Neuronal stem cell (in vitro differentiated cells): ENCODE measurements at regions not wholly inside any gene's neighbourhood (a gene's known extent, or its start where the extent isn't known, plus 50 kb on each side); places are given as distances from the start of the nearest gene placed in this dataset.

Source experiments
- DNase-seq: peaks from one replicate; pipeline ENCODE4 v3.0.0-alpha.2; 2013; ENCODE audit warnings: low spot score
- H2AFZ ChIP-seq: one replicate; pipeline ENCODE4 v1.6.1; 2013; ENCODE audit warnings: mild to moderate bottlenecking, low read length, inconsistent platforms
- H2AK5ac ChIP-seq: 2 replicates; pipeline ENCODE4 v1.6.1; 2013; ENCODE audit warnings: low read depth, mild to moderate bottlenecking, inconsistent platforms, low read length, moderate library complexity, mixed read lengths
- H2BK120ac ChIP-seq: 2 replicates; pipeline ENCODE4 v1.6.1; 2013; ENCODE audit warnings: low read depth, mild to moderate bottlenecking, inconsistent platforms, low read length, moderate library complexity, mixed read lengths
- H2BK12ac ChIP-seq: one replicate; pipeline ENCODE4 v1.6.1; 2013; ENCODE audit warnings: low read length, inconsistent platforms
- H2BK15ac ChIP-seq: 2 replicates; pipeline ENCODE4 v1.6.1; 2013; ENCODE audit warnings: mild to moderate bottlenecking, low read length, inconsistent platforms, mixed read lengths
- H2BK5ac ChIP-seq: one replicate; pipeline ENCODE4 v1.6.1; 2013; ENCODE audit warnings: inconsistent platforms, mild to moderate bottlenecking, low read length, moderate library complexity
- H3K14ac ChIP-seq: one replicate; pipeline ENCODE4 v1.6.1; 2013; ENCODE audit warnings: low read length, inconsistent platforms
- H3K18ac ChIP-seq: 2 replicates; pipeline ENCODE4 v1.6.1; 2013; ENCODE audit warnings: low read length, inconsistent platforms
- H3K23ac ChIP-seq: 2 replicates; pipeline ENCODE4 v1.6.1; 2013; ENCODE audit warnings: low read depth, mild to moderate bottlenecking, mixed read lengths, low read length, inconsistent platforms; ENCODE audit not compliant: poor library complexity
- H3K27ac ChIP-seq: replicated peaks from 3 replicates; pipeline ENCODE4 v1.5.1; 2013; ENCODE audit warnings: low read length, inconsistent platforms
- H3K27me3 ChIP-seq, 3 experiments: 2 replicates each; pipeline ENCODE4 v1.6.1; 2013; ENCODE audit warnings: low read length in 3 of 3, mild to moderate bottlenecking in 2 of 3, inconsistent platforms in 1 of 3, low read depth in 1 of 3, mixed read lengths in 1 of 3, moderate library complexity in 1 of 3; ENCODE audit not compliant: control insufficient read depth in 3 of 3, insufficient read depth in 3 of 3
- H3K36me3 ChIP-seq, 2 donors: replicated peaks in 1 of 2; 2 replicates each; pipeline ENCODE4 v1.6.1; 2013; ENCODE audit warnings: low read length in 2 of 2; ENCODE audit not compliant: control insufficient read depth in 2 of 2, insufficient read depth in 2 of 2
- H3K4ac ChIP-seq: 2 replicates; pipeline ENCODE4 v1.6.1; 2013; ENCODE audit warnings: inconsistent platforms, mild to moderate bottlenecking, low read length, moderate library complexity
- H3K4me1 ChIP-seq, 2 donors: 1 replicate in 1 of 2; 2 replicates in 1 of 2; pipeline ENCODE4 v1.6.1; 2013; ENCODE audit warnings: low read length in 2 of 2, low read depth in 1 of 2; ENCODE audit not compliant: control insufficient read depth in 2 of 2, insufficient read depth in 1 of 2
- H3K4me2 ChIP-seq: one replicate; pipeline ENCODE4 v1.6.1; 2013; ENCODE audit warnings: mild to moderate bottlenecking, low read length, inconsistent platforms; ENCODE audit not compliant: insufficient read depth, poor library complexity, severe bottlenecking
- H3K4me3 ChIP-seq, 2 donors: 2 replicates each; pipeline ENCODE4 v1.5.1; 2013; ENCODE audit warnings: low read length in 2 of 2, mild to moderate bottlenecking in 2 of 2, inconsistent platforms in 1 of 2, moderate library complexity in 1 of 2
- H3K79me1 ChIP-seq: one replicate; pipeline ENCODE4 v1.6.1; 2013; ENCODE audit warnings: low read depth, mild to moderate bottlenecking, inconsistent platforms, low read length, moderate library complexity
- H3K9ac ChIP-seq: one replicate; pipeline ENCODE4 v1.6.1; 2013; ENCODE audit warnings: mild to moderate bottlenecking, low read depth, low read length, inconsistent platforms; ENCODE audit not compliant: poor library complexity
- H3K9me3 ChIP-seq, 2 donors: replicated peaks in 1 of 2; 2 replicates each; pipeline versions ENCODE3 to v1.6.1; 2013; ENCODE audit warnings: low read length in 2 of 2, mild to moderate bottlenecking in 2 of 2, inconsistent platforms in 1 of 2, low read depth in 1 of 2, mixed read lengths in 1 of 2, moderate library complexity in 1 of 2; ENCODE audit not compliant: control insufficient read depth in 2 of 2, insufficient read depth in 1 of 2
- H4K8ac ChIP-seq: one replicate; pipeline ENCODE4 v1.6.1; 2013; ENCODE audit warnings: low read depth, mild to moderate bottlenecking, inconsistent platforms, low read length, moderate library complexity
- H4K91ac ChIP-seq: one replicate; pipeline ENCODE4 v1.6.1; 2013; ENCODE audit warnings: low read length, low read depth, mild to moderate bottlenecking, inconsistent platforms; ENCODE audit not compliant: poor library complexity
- WGBS, 2 donors: extraction: QIAGEN DNeasy Blood & Tissue Kit; methylation state at CpG; one replicate each; pipeline ENCODE4 v1.1.7; 2013; ENCODE audit warnings: missing lambda C conversion rate in 2 of 2, mixed read lengths in 1 of 2; ENCODE audit not compliant: insufficient read length in 2 of 2, insufficient replicate concordance in 1 of 2; ENCODE audit errors: extremely low coverage in 2 of 2; 5-methylcytosine and 5-hydroxymethylcytosine counted together

- H3K4me2 ChIP-seq = no peak overlapping the region
- no peaks in the 10 kb centered on the region for H3K36me3 ChIP-seq
- H4K91ac ChIP-seq = no peak overlapping the region
- no peak overlapping the region for H2AK5ac ChIP-seq
- no peak overlapping the region for H3K9ac ChIP-seq
- H3K18ac ChIP-seq = no peak overlapping the region
- no peak overlapping the region for H3K4ac ChIP-seq
- no peak overlapping the region for H2BK12ac ChIP-seq
- peaks cover 2 to 10% of the 10 kb centered on the region in 2 donors for H3K9me3 ChIP-seq
- H3K27ac ChIP-seq = no peak overlapping the region
- no peak overlapping the region for H2BK5ac ChIP-seq
- no peak overlapping the region for H2AFZ ChIP-seq
- H4K8ac ChIP-seq = no peak overlapping the region
- H3K4me1 ChIP-seq = no peaks in the 10 kb centered on the region
- no peak overlapping the region for H3K4me3 ChIP-seq
- H2BK15ac ChIP-seq = no peak overlapping the region
- H3K14ac ChIP-seq = no peak overlapping the region
- no peak overlapping the region for H2BK120ac ChIP-seq
- no peak for DNase-seq
- no peaks in the 10 kb centered on the region for H3K79me1 ChIP-seq
- no peak overlapping the region for H3K23ac ChIP-seq
- WGBS, 2 donors = no CpG with 5 or more reads among the region's 3 CpGs
- no peaks in the 10 kb centered on the region for H3K27me3 ChIP-seq
These were observed 807.7 kb upstream of the INTU start for GRCh38 chr4:126825083-126825482.

DNA sequence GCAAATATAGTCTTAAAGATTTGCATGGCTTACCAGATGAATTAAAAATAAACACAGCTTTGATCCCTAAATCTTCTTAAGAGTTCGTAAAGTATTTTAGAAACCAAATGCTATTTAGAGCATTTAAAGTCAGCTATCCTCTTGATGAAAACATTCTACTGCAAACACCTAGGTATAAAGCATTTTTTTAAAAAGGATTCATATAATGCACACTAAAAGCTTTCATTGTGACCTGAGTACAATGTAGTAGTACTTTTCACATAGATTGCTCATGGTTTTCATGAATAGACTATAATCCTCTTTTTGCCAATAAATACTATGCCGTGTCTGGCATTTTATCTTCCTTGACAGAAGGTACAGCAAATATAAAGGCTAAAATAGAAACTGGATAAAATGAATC, 805.1 kb upstream of the INTU start:
- H3K27me3 ChIP-seq = no peaks in the 10 kb centered on the region
- no peak overlapping the region for H3K14ac ChIP-seq
- H2AFZ ChIP-seq = no peak overlapping the region
- no peak overlapping the region for H3K4me3 ChIP-seq
- H3K18ac ChIP-seq = no peak overlapping the region
- no peak overlapping the region for H2AK5ac ChIP-seq
- H3K9ac ChIP-seq = no peak overlapping the region
- H3K36me3 ChIP-seq = no peaks in the 10 kb centered on the region
- no peak for DNase-seq
- H4K91ac ChIP-seq = no peak overlapping the region
- H3K9me3 ChIP-seq = peaks cover 2 to 12% of the 10 kb centered on the region in 2 donors
- H3K4ac ChIP-seq = no peak overlapping the region
- no peak overlapping the region for H2BK15ac ChIP-seq
- no peaks in the 10 kb centered on the region for H3K79me1 ChIP-seq
- no peak overlapping the region for H3K4me2 ChIP-seq
- H2BK120ac ChIP-seq = no peak overlapping the region
- H2BK5ac ChIP-seq = no peak overlapping the region
- H4K8ac ChIP-seq = no peak overlapping the region
- H3K23ac ChIP-seq = no peak overlapping the region
- no CpG with 5 or more reads among the region's 2 CpGs for WGBS, 2 donors
- no peak overlapping the region for H2BK12ac ChIP-seq
- no peak overlapping the region for H3K27ac ChIP-seq
- H3K4me1 ChIP-seq = no peaks in the 10 kb centered on the region

DNA sequence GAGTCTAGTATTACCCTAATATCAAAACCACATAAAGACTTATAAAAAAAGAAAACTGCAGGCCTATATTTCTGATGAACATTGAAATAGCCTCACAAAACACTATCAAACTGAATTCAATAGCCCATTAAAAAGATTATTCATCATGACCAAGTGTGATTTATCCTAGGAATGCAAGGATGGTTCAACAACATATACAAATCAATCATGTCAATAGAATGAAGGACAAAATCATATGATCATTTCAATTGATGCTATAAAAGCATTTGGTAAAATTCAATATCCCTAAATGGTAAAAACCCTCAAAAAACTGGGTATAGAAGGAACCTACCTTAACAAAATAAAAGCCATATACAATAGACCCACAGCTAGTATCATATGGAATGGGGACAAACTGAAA, 797.9 kb upstream of the INTU start:
- no peak for DNase-seq

GRCh38 chr4:126838941-126839679, 793.6 kb upstream of the INTU start:
- Histone ChIP-seq H2AFZ (no peak overlapping the region), H3K4ac (no peak overlapping the region), H3K14ac (no peak overlapping the region), H4K8ac (no peak overlapping the region), H2BK15ac (no peak overlapping the region), H3K18ac (no peak overlapping the region), H3K36me3 (no peaks in the 10 kb centered on the region), H3K4me1 (no peaks in the 10 kb centered on the region), H3K27ac (no peak overlapping the region), H3K9me3 (peaks cover 6 to 16% of the 10 kb centered on the region in 2 donors), H3K9ac (no peak overlapping the region), H3K27me3 (no peaks in the 10 kb centered on the region), H3K4me3 (no peak overlapping the region), H2BK12ac (no peak overlapping the region), H3K23ac (no peak overlapping the region), H3K4me2 (no peak overlapping the region), H3K79me1 (no peaks in the 10 kb centered on the region), H4K91ac (no peak overlapping the region), H2AK5ac (no peak overlapping the region), H2BK5ac (no peak overlapping the region), H2BK120ac (no peak overlapping the region)
- no peak for DNase-seq
- no CpG with 5 or more reads among the region's 3 CpGs for WGBS, 2 donors

More for the DNA sequence above, 797.9 kb upstream of the INTU start:
- Histone ChIP-seq H3K4me1 (no peaks in the 10 kb centered on the region), H3K27ac (no peak overlapping the region), H2BK5ac (no peak overlapping the region), H4K8ac (no peak overlapping the region), H3K27me3 (no peaks in the 10 kb centered on the region), H3K14ac (no peak overlapping the region), H3K4me3 (no peak overlapping the region), H2AK5ac (no peak overlapping the region), H2AFZ (no peak overlapping the region), H3K36me3 (no peaks in the 10 kb centered on the region), H2BK15ac (no peak overlapping the region), H3K9ac (no peak overlapping the region), H3K23ac (no peak overlapping the region), H3K18ac (no peak overlapping the region), H3K4me2 (no peak overlapping the region), H3K4ac (no peak overlapping the region), H4K91ac (no peak overlapping the region), H2BK120ac (no peak overlapping the region), H2BK12ac (no peak overlapping the region), H3K79me1 (no peaks in the 10 kb centered on the region), H3K9me3 (peaks cover 0 to 8% of the 10 kb centered on the region in 2 donors)
